GM19455 (cell line): ENCODE measurements at regions not wholly inside any gene's neighbourhood (a gene's known extent, or its start where the extent isn't known, plus 50 kb on each side); places are given as distances from the start of the nearest gene placed in this dataset.
"Not testable (repeated sequence)": the region's sequence is repeated elsewhere in the genome, so short reads cannot be mapped to it uniquely, and the experiment has no call there.

ENCODE experiments used
- ATAC-seq: cut with Tn5 transposase; IDR thresholded peaks from one replicate; pipeline ENCODE4 v1.9.1; 2021; ENCODE audit not compliant: unreplicated experiment

GRCh38 chr9:105972466-105973204 lies 278.3 kb downstream of the TMEM38B start:
- ATAC-seq: no peak

- ATAC-seq: no peak
Observed at GRCh38 chr9:105973951-105974351, 279.6 kb downstream of the TMEM38B start.

GRCh38 chr9:105975886-105976645 lies 281.7 kb downstream of the TMEM38B start:
- no peak for ATAC-seq

- no peak for ATAC-seq
Observed at GRCh38 chr9:105978336-105978735, 284.0 kb downstream of the TMEM38B start.

GRCh38 chr9:105978826-105979225 lies 284.5 kb downstream of the TMEM38B start:
- ATAC-seq: no peak

- ATAC-seq: no peak
Observed at GRCh38 chr9:105979290-105979689, 284.9 kb downstream of the TMEM38B start.

GRCh38 chr9:105984714-105985113 lies 290.4 kb downstream of the TMEM38B start:
- no peak for ATAC-seq

- ATAC-seq: no peak
Observed at GRCh38 chr9:105993116-105993854, 298.9 kb downstream of the TMEM38B start.

- ATAC-seq: no peak
Observed at GRCh38 chr9:105993921-105994715, 299.8 kb downstream of the TMEM38B start.

GRCh38 chr9:105994970-105995369 lies 300.6 kb downstream of the TMEM38B start:
- no peak for ATAC-seq

GRCh38 chr9:106017198-106017740 lies 322.9 kb downstream of the TMEM38B start:
- ATAC-seq: no peak

- ATAC-seq: no peak
Observed at GRCh38 chr9:106019039-106019680, 324.8 kb downstream of the TMEM38B start.

- no peak for ATAC-seq
Observed at GRCh38 chr9:106019702-106020101, 325.4 kb downstream of the TMEM38B start.

- no peak for ATAC-seq
Observed at GRCh38 chr9:106020186-106020585, 325.8 kb downstream of the TMEM38B start.

GRCh38 chr9:106023455-106023854 lies 329.1 kb downstream of the TMEM38B start:
- ATAC-seq: no peak

GRCh38 chr9:106025453-106025852 lies 331.1 kb downstream of the TMEM38B start:
- no peak for ATAC-seq

- not testable (repeated sequence) for ATAC-seq
Observed at GRCh38 chr9:106030146-106030545, 335.8 kb downstream of the TMEM38B start.

GRCh38 chr9:106032978-106033377 lies 338.6 kb downstream of the TMEM38B start:
- ATAC-seq: no peak

- no peak for ATAC-seq
Observed at GRCh38 chr9:106035806-106036205, 341.5 kb downstream of the TMEM38B start.
